K562 (cell line): ENCODE measurements at regions not wholly inside any gene's neighbourhood (a gene's known extent, or its start where the extent isn't known, plus 50 kb on each side); places are given as distances from the start of the nearest gene placed in this dataset.

Source experiments
- ATAC-seq: fragments of 200-7000 bp; cut with Tn5 transposase; 3 replicates; pipeline ENCODE4 v1.9.1; 2020; ENCODE audit warnings: moderate library complexity
- BruUV-seq: library from RNA; stranded (reverse); fragments of 400-500 nt; replicated peaks from 2 replicates; lab custom pipeline; 2021; lab: Mats Ljungman, UMichigan
- CTCF ChIA-PET: fragments of 300-600 bp; formaldehyde crosslinking; extraction: SDS; loops from one replicate; lab custom pipeline; 2021; ENCODE audit warnings: low intra/inter-chr PET ratio; lab: Yijun Ruan, JAX
- POLR2A ChIA-PET: fragments of 300-600, 350-650 bp; sonication (Branson Sonifier 250); formaldehyde crosslinking; extraction: SDS; loops from one replicate; lab custom pipeline; 2021; ENCODE audit warnings: antibody characterized with exemption, inconsistent platforms; lab: Yijun Ruan, JAX
- DNase-seq, 4 experiments: peaks; one replicate each; pipeline versions ENCODE4 v3.0.0 to v3.0.0-alpha.2; 2011 to 2018; ENCODE audit warnings: low spot score in 3 of 4, mixed read lengths in 3 of 4; ENCODE audit errors: extremely low read depth in 1 of 4
- FAIRE-seq: peaks from 2 replicates; lab custom pipeline; 2011; peaks lifted over from hg19 to GRCh38; lab: Jason Lieb, UNC
- H2AFZ ChIP-seq: 2 replicates; pipeline ENCODE4 v1.6.0; 2011; ENCODE audit warnings: low read depth, low read length, control low read depth, inconsistent platforms
- H3K27ac ChIP-seq: fragments of 200-600 bp; 3 replicates; pipeline ENCODE4 v1.8.0; 2011; ENCODE audit warnings: low read depth, mild to moderate bottlenecking, control low read depth, inconsistent platforms, low read length, moderate library complexity, mixed read lengths; ENCODE audit errors: extremely low read depth
- H3K27me3 ChIP-seq, 2 experiments: fragments of 300-600 bp in 1 of 2; 2 replicates in 1 of 2; 3 replicates in 1 of 2; pipeline versions ENCODE4 v1.6.0 to v1.8.0; 2011; ENCODE audit warnings: inconsistent platforms in 2 of 2, low read length in 2 of 2, mild to moderate bottlenecking in 1 of 2, mixed read lengths in 1 of 2, moderate library complexity in 1 of 2; ENCODE audit not compliant: control insufficient read depth in 2 of 2, insufficient read depth in 2 of 2
- H3K36me3 ChIP-seq: fragments of 300-600 bp; 3 replicates; pipeline ENCODE4 v1.8.0; 2011; ENCODE audit warnings: mild to moderate bottlenecking, low read length, inconsistent platforms; ENCODE audit not compliant: control insufficient read depth, insufficient read depth
- H3K4me1 ChIP-seq, 2 experiments: fragments of 200-600 bp in 1 of 2; replicated peaks in 1 of 2; 2 replicates in 1 of 2; 3 replicates in 1 of 2; pipeline versions ENCODE4 v1.5.1 to v1.8.0; 2011; ENCODE audit warnings: inconsistent platforms in 2 of 2, low read length in 2 of 2, mild to moderate bottlenecking in 1 of 2, mixed read lengths in 1 of 2, moderate library complexity in 1 of 2; ENCODE audit not compliant: control insufficient read depth in 2 of 2, insufficient read depth in 2 of 2
- H3K4me2 ChIP-seq: 2 replicates; pipeline ENCODE4 v1.6.1; 2011; ENCODE audit warnings: low read length, control low read depth, inconsistent platforms, mixed read lengths; ENCODE audit not compliant: insufficient read depth
- H3K4me3 ChIP-seq: fragments of 200-600 bp; sonication (generic), shearing (Covaris generic); 2 replicates; pipeline ENCODE4 v1.5.1; 2016; ENCODE audit warnings: control low read depth, inconsistent platforms
- H3K79me2 ChIP-seq: fragments of 200-600 bp; 3 replicates; pipeline ENCODE4 v1.8.0; 2011; ENCODE audit warnings: low read length, inconsistent platforms; ENCODE audit not compliant: control insufficient read depth, insufficient read depth
- H3K9ac ChIP-seq, 2 experiments: 2 replicates each; pipeline versions ENCODE4 v1.6.0 to v1.6.1; 2011; ENCODE audit warnings: low read depth in 2 of 2, low read length in 2 of 2, control low read depth in 1 of 2, inconsistent platforms in 1 of 2, mild to moderate bottlenecking in 1 of 2, mixed read lengths in 1 of 2; ENCODE audit not compliant: insufficient read depth in 1 of 2
- H3K9me1 ChIP-seq: one replicate; pipeline ENCODE4 v1.6.0; 2011; ENCODE audit warnings: inconsistent platforms, mild to moderate bottlenecking, low read length, moderate library complexity; ENCODE audit not compliant: control insufficient read depth, insufficient read depth
- H3K9me3 ChIP-seq: replicated peaks from 2 replicates; pipeline ENCODE4 v1.5.1; 2011; ENCODE audit warnings: low read depth, low read length, inconsistent platforms; ENCODE audit not compliant: control insufficient read depth, insufficient read depth
- H4K20me1 ChIP-seq: replicated peaks from 2 replicates; pipeline ENCODE4 v1.6.1; 2011; ENCODE audit warnings: low read length, inconsistent platforms, mixed read lengths; ENCODE audit not compliant: control insufficient read depth, insufficient read depth
- CGGBP1 ChIP-seq: fragments of 250-450 bp; sonication (Bioruptor Pico); IDR thresholded peaks from 2 replicates; pipeline ENCODE4 v1.9.0; 2021; ENCODE audit warnings: mild to moderate bottlenecking
- CHD1 ChIP-seq: fragments of 200-600 bp; sonication (generic); IDR thresholded peaks from one replicate; pipeline ENCODE4 v1.6.1; 2012; ENCODE audit warnings: mild to moderate bottlenecking, moderate library complexity, low read length, inconsistent platforms
- HDGF ChIP-seq: fragments of 450-650 bp; IDR thresholded peaks from 2 replicates; pipeline ENCODE4 v1.6.1; 2016
- HMGXB4 ChIP-seq: sonication (generic); formaldehyde crosslinking; IDR thresholded peaks from 2 replicates; pipeline ENCODE4 v1.8.1; 2023; ENCODE audit warnings: mild to moderate bottlenecking, missing genetic modification reagents
- IRF1 ChIP-seq: sonication (generic); formaldehyde crosslinking; IDR thresholded peaks from 2 replicates; pipeline ENCODE4 v1.8.0; 2022; ENCODE audit warnings: missing genetic modification reagents, mild to moderate bottlenecking, borderline replicate concordance
- MCM5 ChIP-seq: fragments of 450-650 bp; IDR thresholded peaks from 2 replicates; pipeline ENCODE4 v1.6.1; 2016; ENCODE audit warnings: low read depth
- MEF2D ChIP-seq: conservative IDR thresholded peaks from 2 replicates; pipeline ENCODE4 v1.6.1; 2016; ENCODE audit warnings: low read depth, missing genetic modification characterization, missing compliant biosample characterization
- RHOXF2B ChIP-seq: fragments of 250-450 bp; sonication (Bioruptor Pico); conservative IDR thresholded peaks from 2 replicates; pipeline ENCODE4 v1.5.1; 2021
- SRSF9 ChIP-seq: fragments of 200-400 bp; formaldehyde crosslinking; IDR thresholded peaks from 2 replicates; pipeline ENCODE4 v1.6.1; 2017; ENCODE audit warnings: low read depth, low read length, borderline replicate concordance
- XRCC3 ChIP-seq: fragments of 450-650 bp; IDR thresholded peaks from 2 replicates; pipeline ENCODE4 v1.6.1; 2017; ENCODE audit warnings: mild to moderate bottlenecking, moderate library complexity
- ZFP1 ChIP-seq: fragments of 450-650 bp; formaldehyde crosslinking; IDR thresholded peaks from 2 replicates; pipeline ENCODE4 v1.4.0; 2020; ENCODE audit warnings: mild to moderate bottlenecking, mixed read lengths
- ZNF143 ChIP-seq: sonication (generic); formaldehyde crosslinking; IDR thresholded peaks from 2 replicates; pipeline ENCODE4 v1.9.0; 2022; ENCODE audit warnings: mild to moderate bottlenecking, missing genetic modification reagents
- ZNF174 ChIP-seq: fragments of 250-450 bp; sonication (Bioruptor Pico); IDR thresholded peaks from 2 replicates; pipeline ENCODE4 v1.4.0; 2020; ENCODE audit warnings: mild to moderate bottlenecking
- WGBS: fragments of 100-300 bp; shearing (Covaris generic); methylation state at CpG from one replicate; pipeline ENCODE4 v1.1.6; 2016; ENCODE audit warnings: low coverage, mixed read lengths; ENCODE audit not compliant: insufficient coverage; ENCODE audit errors: missing lambda C conversion rate; 5-methylcytosine and 5-hydroxymethylcytosine counted together
- in situ Hi-C: fragments of 300-500 bp; cut with MboI; formaldehyde crosslinking; loops from 4 replicates; pipeline ENCODE4 v1.15.0; 2018; ENCODE audit warnings: inconsistent platforms, mixed read lengths
- intact Hi-C: fragments of 100-400 bp; cut with micrococcal nuclease; formaldehyde crosslinking; loops from 2 replicates; pipeline ENCODE4 v1.14.2; 2022

- 0% methylated on average over 4 of the region's 4 CpGs for WGBS
- in situ Hi-C loops = no loop called here
Observed at GRCh38 chr4:62271107-62271506, 1071.0 kb downstream of the ADGRL3 start.

More at GRCh38 chr4:62271107-62271506, 1071.0 kb downstream of the ADGRL3 start:
- ATAC-seq (no peak), FAIRE-seq (no peak), DNase-seq (no peak)
- ChIA-PET POLR2A (no interaction called here), CTCF (no interaction called here)
- Histone ChIP-seq H3K4me3 (no peak overlapping the region), H4K20me1 (no peaks in the 10 kb centered on the region), H3K27me3 (no peaks in the 10 kb centered on the region), H3K4me2 (no peak overlapping the region), H3K27ac (no peak overlapping the region), H3K36me3 (no peaks in the 10 kb centered on the region), H3K79me2 (no peaks in the 10 kb centered on the region), H3K9me3 (no peaks in the 10 kb centered on the region), H2AFZ (no peak overlapping the region), H3K9ac (no peak overlapping the region), H3K4me1 (no peaks in the 10 kb centered on the region), H3K9me1 (no peaks in the 10 kb centered on the region)
- TF ChIP-seq ZNF143 (CRISPR knock-in tag) (no peak), MEF2D (tag) (no peak), MCM5 (no peak), SRSF9 (no peak), XRCC3 (no peak), CHD1 (no peak), ZFP1 (CRISPR knock-in tag) (no peak), IRF1 (CRISPR knock-in tag) (no peak), HDGF (no peak), CGGBP1 (CRISPR knock-in tag) (no peak), RHOXF2B (CRISPR knock-in tag) (no peak), HMGXB4 (no peak), ZNF174 (CRISPR knock-in tag) (no peak)
- intact Hi-C loops = no loop called here
- BruUV-seq = no TSS peak
